ENCODE measurements at regions not wholly inside any gene's neighbourhood (a gene's known extent, or its start where the extent isn't known, plus 50 kb on each side); places are given as distances from the start of the nearest gene placed in this dataset.

DNA sequence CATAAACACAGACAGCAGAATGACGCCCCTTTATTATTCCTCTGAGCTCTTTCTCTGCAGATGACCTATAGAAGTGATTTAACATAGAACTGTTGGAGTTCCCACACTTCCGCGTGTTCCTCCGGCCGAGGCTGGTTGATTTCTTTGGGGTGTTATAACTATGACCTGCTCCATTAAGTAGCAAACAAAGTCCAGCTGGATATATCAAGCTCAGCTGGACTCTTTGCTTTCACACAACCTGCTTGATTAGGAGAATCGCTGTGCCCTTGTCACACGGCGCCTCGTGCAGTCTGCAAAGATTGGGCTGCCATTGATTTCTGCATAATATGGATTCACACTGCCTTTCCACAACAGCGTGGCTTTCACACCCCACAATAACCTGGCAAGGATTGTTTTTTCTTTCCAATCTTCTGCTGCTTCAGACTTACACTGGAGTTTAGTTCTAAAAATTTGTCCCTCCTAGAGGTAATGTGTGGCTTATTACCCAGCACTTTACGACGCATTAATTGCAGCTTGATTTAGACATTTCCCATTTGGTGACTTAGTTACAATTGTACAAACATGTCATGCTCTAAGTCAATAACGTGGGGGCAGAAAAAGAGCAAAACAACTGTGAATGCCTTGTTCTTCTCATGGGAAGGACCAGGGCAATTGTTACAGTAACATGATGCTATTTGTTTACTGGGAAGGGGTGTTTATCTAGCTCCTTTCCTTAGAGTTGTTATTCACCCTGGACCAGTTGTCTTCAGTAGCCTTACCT is 485.7 kb downstream of the TXNL1 start (continued):
- no peak for TF ChIP-seq CTCF (IDR thresholded peaks at IDR 0.05; ENCODE audit: control extremely low read depth in 1 of 3, insufficient read depth in 1 of 3, low read depth in 1 of 3, low read length in 3 of 3)
- TF ChIP-seq CHD2 (IDR thresholded peaks at IDR 0.05; ENCODE audit: low read length), result no peak
- no peak for TF ChIP-seq E2F6 (IDR thresholded peaks at IDR 0.05)
- no peak for TF ChIP-seq MAX (IDR thresholded peaks at IDR 0.05)
- TF ChIP-seq FOSL1 (IDR thresholded peaks at IDR 0.05; ENCODE audit: insufficient read depth, low read depth, low read length), result no peak

Data from H1 (cell line).